HepG2 (cell line): ENCODE measurements at regions not wholly inside any gene's neighbourhood (a gene's known extent, or its start where the extent isn't known, plus 50 kb on each side); places are given as distances from the start of the nearest gene placed in this dataset.

Experiments
- AGO1 ChIP-seq: fragments of 200-400 bp; formaldehyde crosslinking; IDR thresholded peaks from 2 replicates; pipeline ENCODE4 v1.6.1; 2017; ENCODE audit warnings: mild to moderate bottlenecking, low read depth, low read length, moderate library complexity; ENCODE audit not compliant: poor library complexity, severe bottlenecking
- CEBPG ChIP-seq: IDR thresholded peaks from 2 replicates; pipeline ENCODE4 v1.6.1; 2016
- CREB1 ChIP-seq, 2 experiments: fragments of 450-650 bp in 1 of 2; IDR thresholded peaks; 2 replicates each; pipeline ENCODE4 v1.6.1; 2016 to 2017; ENCODE audit warnings: control low read depth in 1 of 2, mild to moderate bottlenecking in 1 of 2, missing compliant biosample characterization in 1 of 2, missing genetic modification characterization in 1 of 2
- FOXP1 ChIP-seq, 2 experiments: fragments of 450-650 bp in 1 of 2; IDR thresholded peaks; 2 replicates each; pipeline ENCODE4 v1.6.1; 2017 to 2018; ENCODE audit warnings: antibody characterized with exemption in 1 of 2
- GABPA ChIP-seq, 2 experiments: IDR thresholded peaks; 2 replicates each; pipeline ENCODE4 v1.6.1; 2011 to 2016; ENCODE audit warnings: low read depth in 2 of 2, low read length in 1 of 2, missing biosample characterization in 1 of 2, missing genetic modification characterization in 1 of 2
- HMG20A ChIP-seq: IDR thresholded peaks from 2 replicates; pipeline ENCODE4 v1.6.1; 2016; ENCODE audit warnings: borderline replicate concordance
- HNF4G ChIP-seq, 2 experiments: sonication (generic) in 1 of 2; formaldehyde crosslinking in 1 of 2; IDR thresholded peaks; 2 replicates each; pipeline versions ENCODE4 v1.4.0 to v1.6.1; 2011 to 2020; ENCODE audit warnings: borderline replicate concordance in 2 of 2, low read depth in 2 of 2, mild to moderate bottlenecking in 2 of 2, low read length in 1 of 2, missing genetic modification reagents in 1 of 2, moderate library complexity in 1 of 2
- HOXD1 ChIP-seq: sonication (generic); formaldehyde crosslinking; IDR thresholded peaks from 2 replicates; pipeline ENCODE4 v1.5.0; 2020; ENCODE audit warnings: missing genetic modification reagents
- MIER3 ChIP-seq: IDR thresholded peaks from 2 replicates; pipeline ENCODE4 v1.6.1; 2016; ENCODE audit warnings: missing compliant biosample characterization, borderline replicate concordance
- NAIF1 ChIP-seq: sonication (generic); formaldehyde crosslinking; IDR thresholded peaks from 2 replicates; pipeline ENCODE4 v1.5.0; 2020; ENCODE audit warnings: mild to moderate bottlenecking, missing genetic modification reagents, borderline replicate concordance
- NCOR1 ChIP-seq: fragments of 200-600 bp; sonication (generic); IDR thresholded peaks from 2 replicates; pipeline ENCODE4 v1.7.0; 2017; ENCODE audit warnings: antibody characterized with exemption, low read length, borderline replicate concordance
- NFIC ChIP-seq: IDR thresholded peaks from 2 replicates; pipeline ENCODE4 v1.6.1; 2012; ENCODE audit warnings: mild to moderate bottlenecking, low read length, inconsistent platforms
- NFKBIZ ChIP-seq: IDR thresholded peaks from 2 replicates; pipeline ENCODE4 v1.6.1; 2018; ENCODE audit warnings: missing genetic modification reagents, missing compliant biosample characterization
- NR2F1 ChIP-seq, 2 experiments: fragments of 450-650 bp in 1 of 2; formaldehyde crosslinking in 1 of 2; IDR thresholded peaks; 2 replicates each; pipeline versions ENCODE4 v1.5.0 to v1.6.1; 2016 to 2020; ENCODE audit warnings: mild to moderate bottlenecking in 1 of 2, missing compliant biosample characterization in 1 of 2, missing genetic modification reagents in 1 of 2, moderate library complexity in 1 of 2
- NR2F2 ChIP-seq: IDR thresholded peaks from 2 replicates; pipeline ENCODE4 v1.6.1; 2012; ENCODE audit warnings: low read depth, inconsistent platforms, borderline replicate concordance
- SETDB1 ChIP-seq: sonication (generic); formaldehyde crosslinking; IDR thresholded peaks from 2 replicates; pipeline ENCODE4 v1.5.1; 2020; ENCODE audit warnings: missing genetic modification reagents, mild to moderate bottlenecking, borderline replicate concordance
- SMAD3 ChIP-seq: sonication (generic); formaldehyde crosslinking; IDR thresholded peaks from 2 replicates; pipeline ENCODE4 v1.4.0; 2020; ENCODE audit warnings: missing genetic modification reagents
- SOX13 ChIP-seq, 3 experiments: fragments of 450-650 bp in 1 of 3; sonication (generic) in 1 of 3; formaldehyde crosslinking in 1 of 3; IDR thresholded peaks in 2 of 3; conservative IDR thresholded peaks in 1 of 3; 2 replicates each; pipeline versions ENCODE4 v1.5.0 to v1.6.1; 2016 to 2020; ENCODE audit warnings: antibody characterized with exemption in 1 of 3, mild to moderate bottlenecking in 1 of 3, missing compliant biosample characterization in 1 of 3, missing genetic modification reagents in 1 of 3, moderate library complexity in 1 of 3
- TFE3 ChIP-seq: IDR thresholded peaks from 2 replicates; pipeline ENCODE4 v1.6.1; 2016
- XRCC5 ChIP-seq: fragments of 200-400 bp; formaldehyde crosslinking; optimal IDR thresholded peaks from 2 replicates; pipeline ENCODE3; 2017; ENCODE audit warnings: mild to moderate bottlenecking, low read length
- ZGPAT ChIP-seq: IDR thresholded peaks from 2 replicates; pipeline ENCODE4 v1.6.1; 2016; ENCODE audit warnings: mild to moderate bottlenecking
- ZNF18 ChIP-seq: sonication (generic); formaldehyde crosslinking; IDR thresholded peaks from 2 replicates; pipeline ENCODE4 v1.8.0; 2022; ENCODE audit warnings: mild to moderate bottlenecking, missing genetic modification reagents; ENCODE audit not compliant: insufficient replicate concordance

GRCh38 chr3:80618295-80619256, 850.8 kb upstream of the ROBO1 start (continued):
- no peak for TF ChIP-seq ZNF18 (CRISPR knock-in tag)
- TF ChIP-seq NR2F1 (CRISPR knock-in tag; IDR thresholded peaks at IDR 0.05): peak in 1 of 2 experiments; percentile 85; a peak in 2 of 4 replicates
- TF ChIP-seq ZGPAT (CRISPR knock-in tag): peak; percentile 89
- TF ChIP-seq NFIC: peak; percentile 98
- 0 out of 2 replicates have a peak, but pooled peaks have one; percentile 33 for TF ChIP-seq HNF4G (IDR thresholded peaks at IDR 0.05; ENCODE audit: borderline replicate concordance, low read depth, low read length)
- no peak for TF ChIP-seq HNF4G (CRISPR knock-in tag; IDR thresholded peaks at IDR 0.05; ENCODE audit: borderline replicate concordance, low read depth)
- TF ChIP-seq SETDB1 (CRISPR knock-in tag): no peak
- TF ChIP-seq HMG20A (CRISPR knock-in tag): peak; percentile 93
- TF ChIP-seq NR2F2: peak; percentile 94
- no peak for TF ChIP-seq AGO1
- TF ChIP-seq SOX13 (IDR thresholded peaks at IDR 0.05): peak; percentile 66; the same call in 1 of the 2 replicates
- peak in 1 of 2 experiments; percentile 96; a peak in 2 of 4 replicates for TF ChIP-seq SOX13 (CRISPR knock-in tag; conservative IDR thresholded peaks at IDR 0.05 in 1 of 2, IDR thresholded peaks at IDR 0.05 in 1 of 2)
- TF ChIP-seq NAIF1 (CRISPR knock-in tag): no peak
- 0 out of 2 replicates have a peak, but pooled peaks have one; percentile 27 for TF ChIP-seq NFKBIZ (CRISPR knock-in tag)
- TF ChIP-seq XRCC5: no peak
- peak; percentile 60; the same call in 1 of the 2 replicates for TF ChIP-seq NCOR1
- peak; percentile 86; the same call in 1 of the 2 replicates for TF ChIP-seq MIER3 (CRISPR knock-in tag)
- peak; percentile 76 for TF ChIP-seq CEBPG (CRISPR knock-in tag)
- TF ChIP-seq SMAD3 (CRISPR knock-in tag): 0 out of 2 replicates have a peak, but pooled peaks have one; percentile 32
- TF ChIP-seq CREB1 (IDR thresholded peaks at IDR 0.05): no peak
- TF ChIP-seq CREB1 (CRISPR knock-in tag; IDR thresholded peaks at IDR 0.05): peak; percentile 79
- TF ChIP-seq TFE3 (CRISPR knock-in tag): peak; percentile 80
- TF ChIP-seq FOXP1 (IDR thresholded peaks at IDR 0.05): no peak
- peak; percentile 82 for TF ChIP-seq FOXP1 (CRISPR knock-in tag; IDR thresholded peaks at IDR 0.05)
- peak; percentile 90 for TF ChIP-seq HOXD1 (CRISPR knock-in tag)
- no peak for TF ChIP-seq GABPA (IDR thresholded peaks at IDR 0.05; ENCODE audit: low read depth, low read length)
- peak; percentile 46 for TF ChIP-seq GABPA (CRISPR knock-in tag; IDR thresholded peaks at IDR 0.05; ENCODE audit: low read depth)
